A673 (cell line): ENCODE measurements at regions not wholly inside any gene's neighbourhood (a gene's known extent, or its start where the extent isn't known, plus 50 kb on each side); places are given as distances from the start of the nearest gene placed in this dataset.

Experiments used
- BruUV-seq: library from RNA; stranded (reverse); fragments of 400-500 nt; replicated peaks from 2 replicates; lab custom pipeline; 2021; lab: Mats Ljungman, UMichigan
- CTCF ChIA-PET: fragments of 300-600 bp; sonication (Branson Sonifier 250); formaldehyde crosslinking; loops from one replicate; lab custom pipeline; 2022; ENCODE audit warnings: antibody characterized with exemption; lab: Charles Lee
- POLR2A ChIA-PET: fragments of 300-600 bp; sonication (Branson Sonifier 250); formaldehyde crosslinking; loops from one replicate; lab custom pipeline; 2022; ENCODE audit warnings: antibody characterized with exemption; ENCODE audit not compliant: low non-redundant PET; lab: Charles Lee
- DNase-seq: peaks from one replicate; pipeline ENCODE4 v3.0.0-alpha.2; 2015; ENCODE audit warnings: low spot score
- H3K27ac ChIP-seq: fragments of 200-600 bp; sonication (generic); 2 replicates; pipeline ENCODE4 v1.5.1; 2016; ENCODE audit warnings: mixed run types, low read depth, mild to moderate bottlenecking, mixed read lengths, antibody characterized with exemption, low read length; ENCODE audit not compliant: poor library complexity, severe bottlenecking
- H3K27me3 ChIP-seq: fragments of 200-600 bp; sonication (generic); replicated peaks from 2 replicates; pipeline ENCODE4 v1.6.1; 2017; ENCODE audit warnings: mixed run types, low read depth, mild to moderate bottlenecking, mixed read lengths, antibody characterized with exemption, low read length; ENCODE audit not compliant: insufficient read depth, poor library complexity
- H3K36me3 ChIP-seq: fragments of 200-600 bp; sonication (generic); 2 replicates; pipeline ENCODE4 v1.6.1; 2016; ENCODE audit warnings: mixed run types, mild to moderate bottlenecking, mixed read lengths, antibody characterized with exemption, low read length; ENCODE audit not compliant: insufficient read depth, poor library complexity, severe bottlenecking
- H3K4me1 ChIP-seq: fragments of 200-600 bp; sonication (generic); 2 replicates; pipeline ENCODE4 v1.6.1; 2017; ENCODE audit warnings: mixed run types, mild to moderate bottlenecking, mixed read lengths, antibody characterized with exemption, low read length; ENCODE audit not compliant: insufficient read depth, poor library complexity, severe bottlenecking
- H3K4me3 ChIP-seq: fragments of 200-600 bp; sonication (generic); 2 replicates; pipeline ENCODE4 v1.5.1; 2016; ENCODE audit warnings: low read depth, mixed run types, mild to moderate bottlenecking, mixed read lengths, low read length; ENCODE audit not compliant: poor library complexity, severe bottlenecking
- H3K9me3 ChIP-seq: fragments of 200-600 bp; sonication (generic); 2 replicates; pipeline ENCODE4 v1.6.1; 2016; ENCODE audit warnings: mixed run types, low read depth, mild to moderate bottlenecking, mixed read lengths, antibody characterized with exemption, low read length; ENCODE audit not compliant: poor library complexity, severe bottlenecking
- EZH2 ChIP-seq: fragments of 200-600 bp; sonication (generic); IDR thresholded peaks from 2 replicates; pipeline ENCODE4 v1.6.1; 2017; ENCODE audit warnings: borderline replicate concordance, low read depth, mild to moderate bottlenecking, mixed read lengths, antibody characterized with exemption, low read length; ENCODE audit not compliant: poor library complexity, severe bottlenecking
- intact Hi-C: fragments of 100-400 bp; cut with micrococcal nuclease; formaldehyde crosslinking; loops from one replicate; pipeline ENCODE4 v1.10.0; 2022; ENCODE audit not compliant: unreplicated experiment
- TF ChIP-seq, protein P1 (sequence below): fragments of 300-800, 200-600 bp; sonication (generic); conservative IDR thresholded peaks from 2 replicates; pipeline ENCODE4 v1.5.1; 2017; ENCODE audit warnings: low read depth, mild to moderate bottlenecking, antibody characterized with exemption, low read length, moderate library complexity, mixed read lengths

- intact Hi-C loops: no loop called here
- CTCF ChIA-PET: no interaction called here
Observed at GRCh38 chr18:75846321-75846720, 418.8 kb upstream of the SMIM21 start.

DNA sequence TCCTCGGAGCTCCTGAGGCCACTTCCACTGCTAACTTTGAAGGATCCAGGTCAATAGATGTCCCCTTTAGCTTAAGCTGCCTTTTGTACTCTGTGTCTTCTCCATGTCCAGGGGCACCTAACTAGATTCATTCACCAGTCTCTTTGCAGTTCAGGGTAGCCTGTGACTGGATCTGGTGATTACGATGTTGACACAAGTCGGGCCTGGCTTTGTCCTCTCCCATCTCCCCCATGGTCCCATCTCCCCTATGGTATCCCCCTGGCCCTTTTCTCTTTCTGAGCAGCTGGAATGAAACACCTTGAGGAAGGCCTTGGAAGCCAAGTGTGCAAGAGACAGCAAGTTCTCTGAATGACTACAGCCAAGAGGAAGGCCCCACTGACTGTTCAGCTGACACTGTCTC lies 417.9 kb upstream of the SMIM21 start:
- H3K27me3 ChIP-seq: no peaks in the 10 kb centered on the region
- BruUV-seq: no TSS peak
- H3K4me3 ChIP-seq: no peak overlapping the region
- TF ChIP-seq EZH2: no peak
- TF ChIP-seq, protein P1, sequence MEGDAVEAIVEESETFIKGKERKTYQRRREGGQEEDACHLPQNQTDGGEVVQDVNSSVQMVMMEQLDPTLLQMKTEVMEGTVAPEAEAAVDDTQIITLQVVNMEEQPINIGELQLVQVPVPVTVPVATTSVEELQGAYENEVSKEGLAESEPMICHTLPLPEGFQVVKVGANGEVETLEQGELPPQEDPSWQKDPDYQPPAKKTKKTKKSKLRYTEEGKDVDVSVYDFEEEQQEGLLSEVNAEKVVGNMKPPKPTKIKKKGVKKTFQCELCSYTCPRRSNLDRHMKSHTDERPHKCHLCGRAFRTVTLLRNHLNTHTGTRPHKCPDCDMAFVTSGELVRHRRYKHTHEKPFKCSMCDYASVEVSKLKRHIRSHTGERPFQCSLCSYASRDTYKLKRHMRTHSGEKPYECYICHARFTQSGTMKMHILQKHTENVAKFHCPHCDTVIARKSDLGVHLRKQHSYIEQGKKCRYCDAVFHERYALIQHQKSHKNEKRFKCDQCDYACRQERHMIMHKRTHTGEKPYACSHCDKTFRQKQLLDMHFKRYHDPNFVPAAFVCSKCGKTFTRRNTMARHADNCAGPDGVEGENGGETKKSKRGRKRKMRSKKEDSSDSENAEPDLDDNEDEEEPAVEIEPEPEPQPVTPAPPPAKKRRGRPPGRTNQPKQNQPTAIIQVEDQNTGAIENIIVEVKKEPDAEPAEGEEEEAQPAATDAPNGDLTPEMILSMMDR: no peak
- intact Hi-C loops: no loop called here
- H3K27ac ChIP-seq: no peak overlapping the region
- CTCF ChIA-PET: no interaction called here
- DNase-seq: no peak
- no peaks in the 10 kb centered on the region for H3K36me3 ChIP-seq
- no peaks in the 10 kb centered on the region for H3K9me3 ChIP-seq
- H3K4me1 ChIP-seq: no peaks in the 10 kb centered on the region
- POLR2A ChIA-PET: no interaction called here

More at GRCh38 chr18:75846321-75846720, 418.8 kb upstream of the SMIM21 start:
- no TSS peak for BruUV-seq
- Histone ChIP-seq H3K27me3 (no peaks in the 10 kb centered on the region), H3K4me1 (no peaks in the 10 kb centered on the region), H3K9me3 (no peaks in the 10 kb centered on the region), H3K36me3 (no peaks in the 10 kb centered on the region), H3K27ac (no peak overlapping the region), H3K4me3 (no peak overlapping the region)
- DNase-seq: no peak
- POLR2A ChIA-PET: no interaction called here
- TF ChIP-seq, protein P1: no peak
- TF ChIP-seq EZH2: no peak

GRCh38 chr18:75844146-75844545 lies 416.6 kb upstream of the SMIM21 start:
- DNase-seq: no peak
- TF ChIP-seq, protein P1: no peak
- TF ChIP-seq EZH2: no peak
- Histone ChIP-seq H3K27me3 (no peaks in the 10 kb centered on the region), H3K4me3 (no peak overlapping the region), H3K9me3 (no peaks in the 10 kb centered on the region), H3K36me3 (no peaks in the 10 kb centered on the region), H3K27ac (no peak overlapping the region), H3K4me1 (no peaks in the 10 kb centered on the region)
- no TSS peak for BruUV-seq
- CTCF ChIA-PET: no interaction called here
- intact Hi-C loops: no loop called here
- POLR2A ChIA-PET: no interaction called here
